ENCODE measurements at regions not wholly inside any gene's neighbourhood (a gene's known extent, or its start where the extent isn't known, plus 50 kb on each side); places are given as distances from the start of the nearest gene placed in this dataset.

DNA sequence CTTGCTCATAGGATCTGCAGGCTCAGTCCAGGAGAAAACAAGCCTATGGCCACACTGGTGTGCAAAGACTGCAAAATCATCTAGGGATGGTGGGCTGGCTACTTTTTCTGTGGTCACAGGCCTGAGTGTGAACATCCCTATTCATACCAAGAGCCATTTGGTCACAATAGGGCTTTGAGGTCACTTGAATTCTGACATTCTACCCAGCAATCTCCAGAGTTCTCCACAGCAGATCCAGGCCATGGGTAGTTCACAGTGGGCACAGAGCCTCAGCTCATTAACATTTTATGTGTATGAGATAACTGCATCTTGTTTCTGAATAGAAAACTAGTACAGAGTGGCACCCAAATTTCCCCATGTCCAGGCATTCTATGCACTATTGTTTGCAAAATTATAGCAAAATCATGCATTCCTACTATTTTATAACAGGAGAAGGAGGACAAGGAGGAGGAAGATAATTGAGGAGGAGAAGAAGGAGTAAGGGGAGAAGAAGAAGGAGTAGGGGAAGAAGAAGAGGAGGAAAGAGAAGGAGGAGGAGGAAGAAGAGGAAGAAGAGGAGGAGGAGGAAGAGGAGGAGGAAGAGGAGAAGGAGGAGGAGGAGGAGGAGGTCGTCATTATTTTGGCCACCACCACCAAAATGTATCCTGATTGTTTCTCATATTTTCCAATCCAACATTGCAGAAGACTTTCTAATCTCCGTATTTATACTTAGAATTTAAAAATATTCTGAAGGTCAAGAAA is 129.0 kb downstream of the SEMA6D start:
- H3K4me3 ChIP-seq (ENCODE audit: low read depth, low read length) = no peak overlapping the region
- DNase-seq (ENCODE audit: low read depth) = no peak
- no peaks in the 10 kb centered on the region for H3K27me3 ChIP-seq (ENCODE audit: control insufficient read depth, insufficient read depth, low read length)
- no peaks in the 10 kb centered on the region for H3K36me3 ChIP-seq (ENCODE audit: control insufficient read depth, insufficient read depth, low read length)
- TF ChIP-seq, protein P1, sequence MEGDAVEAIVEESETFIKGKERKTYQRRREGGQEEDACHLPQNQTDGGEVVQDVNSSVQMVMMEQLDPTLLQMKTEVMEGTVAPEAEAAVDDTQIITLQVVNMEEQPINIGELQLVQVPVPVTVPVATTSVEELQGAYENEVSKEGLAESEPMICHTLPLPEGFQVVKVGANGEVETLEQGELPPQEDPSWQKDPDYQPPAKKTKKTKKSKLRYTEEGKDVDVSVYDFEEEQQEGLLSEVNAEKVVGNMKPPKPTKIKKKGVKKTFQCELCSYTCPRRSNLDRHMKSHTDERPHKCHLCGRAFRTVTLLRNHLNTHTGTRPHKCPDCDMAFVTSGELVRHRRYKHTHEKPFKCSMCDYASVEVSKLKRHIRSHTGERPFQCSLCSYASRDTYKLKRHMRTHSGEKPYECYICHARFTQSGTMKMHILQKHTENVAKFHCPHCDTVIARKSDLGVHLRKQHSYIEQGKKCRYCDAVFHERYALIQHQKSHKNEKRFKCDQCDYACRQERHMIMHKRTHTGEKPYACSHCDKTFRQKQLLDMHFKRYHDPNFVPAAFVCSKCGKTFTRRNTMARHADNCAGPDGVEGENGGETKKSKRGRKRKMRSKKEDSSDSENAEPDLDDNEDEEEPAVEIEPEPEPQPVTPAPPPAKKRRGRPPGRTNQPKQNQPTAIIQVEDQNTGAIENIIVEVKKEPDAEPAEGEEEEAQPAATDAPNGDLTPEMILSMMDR (IDR thresholded peaks at IDR 0.05; ENCODE audit: insufficient read depth, low read length, poor library complexity, severe bottlenecking) = no peak

DNA sequence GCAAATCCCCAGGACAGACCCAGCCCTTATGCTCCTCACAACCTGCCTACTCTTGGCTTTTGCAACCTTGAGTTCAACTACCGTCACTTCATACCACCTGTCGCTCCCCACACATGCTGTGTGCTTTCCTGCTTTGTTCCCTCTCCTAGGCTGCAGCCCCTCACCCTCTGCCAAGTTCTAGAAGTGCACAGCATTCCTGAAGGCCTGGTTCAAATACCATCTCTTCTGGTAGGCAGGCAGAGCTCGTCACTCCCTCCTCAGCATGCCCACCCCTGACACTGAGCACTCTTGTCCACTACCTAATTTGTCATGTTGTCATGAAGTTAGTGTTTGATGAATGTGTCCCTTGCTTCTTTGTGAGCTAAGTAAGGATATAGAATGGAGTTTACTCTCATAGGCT is 129.6 kb downstream of the SEMA6D start:
- H3K4me3 ChIP-seq (ENCODE audit: low read depth, low read length) = no peak overlapping the region
- DNase-seq (ENCODE audit: low read depth) = no peak
- TF ChIP-seq, protein P1 (IDR thresholded peaks at IDR 0.05; ENCODE audit: insufficient read depth, low read length, poor library complexity, severe bottlenecking) = no peak

DNA sequence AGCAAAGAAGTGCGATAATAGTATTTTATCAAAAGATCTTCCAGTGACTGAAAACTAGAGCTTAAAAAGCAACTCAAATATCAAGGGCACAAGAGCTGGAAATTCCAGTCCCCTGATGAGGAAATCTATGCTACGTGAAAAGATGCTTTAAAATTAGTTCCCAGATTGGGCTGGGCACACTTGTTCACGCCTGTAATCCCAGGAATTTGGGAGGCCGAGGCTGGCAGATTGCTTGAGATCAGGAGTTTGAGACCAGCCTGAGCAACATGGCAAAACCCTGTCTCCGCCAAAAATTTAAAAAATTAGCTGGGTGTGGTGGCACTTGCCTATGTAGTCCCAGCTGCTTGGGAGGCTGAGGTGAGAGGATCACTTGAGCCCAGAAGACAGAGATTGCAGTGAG is 138.8 kb downstream of the SEMA6D start:
- no peaks in the 10 kb centered on the region for H3K36me3 ChIP-seq (ENCODE audit: control insufficient read depth, insufficient read depth, low read length)
- TF ChIP-seq, protein P1 (IDR thresholded peaks at IDR 0.05; ENCODE audit: insufficient read depth, low read length, poor library complexity, severe bottlenecking) = no peak
- no peak overlapping the region for H3K4me3 ChIP-seq (ENCODE audit: low read depth, low read length)
- no peak for DNase-seq (ENCODE audit: low read depth)
- H3K27me3 ChIP-seq (ENCODE audit: control insufficient read depth, insufficient read depth, low read length) = no peaks in the 10 kb centered on the region

More for the DNA sequence above, 129.6 kb downstream of the SEMA6D start:
- Histone ChIP-seq H3K36me3 (ENCODE audit: control insufficient read depth, insufficient read depth, low read length) (no peaks in the 10 kb centered on the region), H3K27me3 (ENCODE audit: control insufficient read depth, insufficient read depth, low read length) (no peaks in the 10 kb centered on the region)

DNA sequence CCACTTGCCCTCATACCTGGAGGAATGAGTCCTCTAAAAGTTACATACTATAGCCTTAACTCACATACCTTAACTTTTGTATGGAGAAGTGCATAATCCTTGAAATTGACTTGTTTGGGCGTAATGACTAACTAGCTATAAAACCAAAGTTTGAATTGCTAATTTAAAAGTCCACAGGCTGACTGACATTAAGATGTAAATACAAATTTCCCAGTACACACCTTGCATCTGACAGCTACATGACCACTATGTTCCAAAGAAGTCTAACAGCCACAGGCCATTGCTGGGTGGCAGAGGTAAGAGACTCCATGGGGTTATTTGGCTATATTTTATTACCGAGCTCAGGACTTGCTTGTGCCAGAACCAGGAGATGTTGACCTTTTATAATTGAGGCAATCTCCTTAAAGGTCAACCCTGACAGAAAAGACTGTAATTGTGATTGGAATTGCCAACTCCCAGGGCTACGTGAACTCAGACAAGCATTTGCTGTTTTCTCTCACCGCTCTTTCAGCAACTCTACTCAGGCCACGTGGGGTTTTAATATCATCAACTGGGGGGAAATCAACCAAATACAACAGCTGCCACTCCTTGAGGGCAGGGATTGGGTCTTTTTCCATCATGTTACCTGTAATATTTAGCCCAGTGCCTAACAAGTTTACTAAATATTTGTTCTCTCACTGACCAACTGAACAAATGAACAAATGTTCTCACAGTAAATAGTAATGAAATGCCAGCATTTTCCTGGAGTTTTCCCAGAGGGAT is 139.9 kb downstream of the SEMA6D start:
- Histone ChIP-seq H3K4me3 (ENCODE audit: low read depth, low read length) (no peak overlapping the region), H3K27me3 (ENCODE audit: control insufficient read depth, insufficient read depth, low read length) (no peaks in the 10 kb centered on the region), H3K36me3 (ENCODE audit: control insufficient read depth, insufficient read depth, low read length) (no peaks in the 10 kb centered on the region)
- TF ChIP-seq, protein P1 (IDR thresholded peaks at IDR 0.05; ENCODE audit: insufficient read depth, low read length, poor library complexity, severe bottlenecking) = no peak
- DNase-seq (ENCODE audit: low read depth) = no peak

DNA sequence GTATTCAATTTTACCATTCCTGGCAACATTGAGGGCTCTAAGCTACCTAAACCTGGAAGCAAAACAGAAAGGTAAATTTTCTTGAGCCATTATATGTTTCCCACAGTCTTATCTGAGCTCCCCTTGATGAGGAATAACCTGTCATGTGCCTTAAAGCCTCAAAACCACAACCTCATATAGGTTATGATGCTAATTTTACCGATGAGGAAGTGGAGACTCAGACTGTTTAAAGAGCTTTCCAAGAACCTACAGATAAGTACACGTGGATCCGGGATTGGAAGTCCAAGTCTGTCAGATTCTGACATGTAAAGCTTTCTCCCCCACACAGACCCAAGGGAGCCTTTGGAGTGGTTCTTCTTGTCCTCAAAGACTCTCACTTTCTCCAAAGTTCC is 140.5 kb downstream of the SEMA6D start:
- DNase-seq (ENCODE audit: low read depth) = no peak
- Histone ChIP-seq H3K27me3 (ENCODE audit: control insufficient read depth, insufficient read depth, low read length) (no peaks in the 10 kb centered on the region), H3K4me3 (ENCODE audit: low read depth, low read length) (no peak overlapping the region), H3K36me3 (ENCODE audit: control insufficient read depth, insufficient read depth, low read length) (no peaks in the 10 kb centered on the region)
- TF ChIP-seq, protein P1 (IDR thresholded peaks at IDR 0.05; ENCODE audit: insufficient read depth, low read length, poor library complexity, severe bottlenecking) = no peak

Data from kidney epithelial cell (primary cell).